ENCODE measurements at regions not wholly inside any gene's neighbourhood (a gene's known extent, or its start where the extent isn't known, plus 50 kb on each side); places are given as distances from the start of the nearest gene placed in this dataset.

DNA sequence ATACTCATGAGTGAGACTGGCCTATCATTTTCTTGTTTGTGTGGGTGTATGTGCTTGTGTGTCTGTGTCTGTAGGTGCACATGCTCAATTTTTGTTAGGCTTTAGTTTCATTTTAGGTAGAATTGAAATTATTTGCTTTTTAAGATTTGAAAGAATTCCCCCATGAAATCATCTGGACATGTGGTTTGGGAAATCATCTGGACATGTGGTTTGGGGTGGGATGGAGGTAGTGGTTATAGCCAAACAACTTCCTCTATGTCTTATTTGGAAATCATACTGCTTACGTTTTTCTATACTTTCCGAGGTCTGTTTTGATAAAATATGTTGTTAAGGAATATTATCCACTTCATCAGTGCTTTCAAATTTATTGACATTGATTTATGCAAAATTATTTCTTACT lies 485.4 kb upstream of the CLINT1 start (continued):
- TF ChIP-seq, protein P1, sequence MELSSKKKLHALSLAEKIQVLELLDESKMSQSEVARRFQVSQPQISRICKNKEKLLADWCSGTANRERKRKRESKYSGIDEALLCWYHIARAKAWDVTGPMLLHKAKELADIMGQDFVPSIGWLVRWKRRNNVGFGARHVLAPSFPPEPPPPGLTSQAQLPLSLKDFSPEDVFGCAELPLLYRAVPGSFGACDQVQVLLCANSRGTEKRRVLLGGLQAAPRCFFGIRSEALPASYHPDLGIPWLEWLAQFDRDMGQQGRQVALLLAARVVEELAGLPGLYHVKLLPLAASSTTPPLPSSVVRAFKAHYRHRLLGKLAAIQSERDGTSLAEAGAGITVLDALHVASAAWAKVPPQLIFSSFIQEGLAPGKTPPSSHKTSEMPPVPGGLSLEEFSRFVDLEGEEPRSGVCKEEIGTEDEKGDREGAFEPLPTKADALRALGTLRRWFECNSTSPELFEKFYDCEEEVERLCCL (CRISPR knock-in tag; IDR thresholded peaks at IDR 0.05; ENCODE audit: borderline replicate concordance) = no peak
- TF ChIP-seq, protein P2, sequence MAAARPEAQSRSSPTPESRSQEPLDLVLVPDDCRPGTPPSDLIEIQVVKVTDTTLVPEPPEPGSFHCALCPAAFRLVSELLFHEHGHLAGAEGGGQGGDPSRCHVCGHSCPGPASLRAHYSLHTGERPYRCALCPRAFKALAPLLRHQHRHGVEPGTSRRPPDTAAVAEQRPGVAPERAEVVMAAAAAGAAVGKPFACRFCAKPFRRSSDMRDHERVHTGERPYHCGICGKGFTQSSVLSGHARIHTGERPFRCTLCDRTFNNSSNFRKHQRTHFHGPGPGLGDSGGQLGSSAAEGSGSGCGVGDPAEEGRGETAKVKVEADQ (CRISPR knock-in tag; IDR thresholded peaks at IDR 0.05; ENCODE audit: borderline replicate concordance) = no peak
- TF ChIP-seq RFX5 (IDR thresholded peaks at IDR 0.05; ENCODE audit: low read depth, low read length) (no peak), EEA1 (CRISPR knock-in tag; IDR thresholded peaks at IDR 0.05; ENCODE audit: borderline replicate concordance) (no peak), MED1 (CRISPR knock-in tag; IDR thresholded peaks at IDR 0.05) (no peak)
- TF ChIP-seq, protein P3, sequence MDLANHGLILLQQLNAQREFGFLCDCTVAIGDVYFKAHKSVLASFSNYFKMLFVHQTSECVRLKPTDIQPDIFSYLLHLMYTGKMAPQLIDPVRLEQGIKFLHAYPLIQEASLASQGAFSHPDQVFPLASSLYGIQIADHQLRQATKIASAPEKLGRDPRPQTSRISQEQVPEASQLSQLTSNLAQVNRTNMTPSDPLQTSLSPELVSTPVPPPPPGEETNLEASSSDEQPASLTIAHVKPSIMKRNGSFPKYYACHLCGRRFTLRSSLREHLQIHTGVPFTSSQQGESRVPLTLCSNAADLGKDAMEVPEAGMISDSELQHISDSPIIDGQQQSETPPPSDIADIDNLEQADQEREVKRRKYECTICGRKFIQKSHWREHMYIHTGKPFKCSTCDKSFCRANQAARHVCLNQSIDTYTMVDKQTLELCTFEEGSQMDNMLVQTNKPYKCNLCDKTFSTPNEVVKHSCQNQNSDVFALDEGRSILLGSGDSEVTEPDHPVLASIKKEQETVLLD (CRISPR knock-in tag; IDR thresholded peaks at IDR 0.05; ENCODE audit: low read depth) = no peak
- TF ChIP-seq, protein P4, sequence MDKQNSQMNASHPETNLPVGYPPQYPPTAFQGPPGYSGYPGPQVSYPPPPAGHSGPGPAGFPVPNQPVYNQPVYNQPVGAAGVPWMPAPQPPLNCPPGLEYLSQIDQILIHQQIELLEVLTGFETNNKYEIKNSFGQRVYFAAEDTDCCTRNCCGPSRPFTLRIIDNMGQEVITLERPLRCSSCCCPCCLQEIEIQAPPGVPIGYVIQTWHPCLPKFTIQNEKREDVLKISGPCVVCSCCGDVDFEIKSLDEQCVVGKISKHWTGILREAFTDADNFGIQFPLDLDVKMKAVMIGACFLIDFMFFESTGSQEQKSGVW (CRISPR knock-in tag; IDR thresholded peaks at IDR 0.05; ENCODE audit: borderline replicate concordance) = no peak
- TF ChIP-seq, protein P5, sequence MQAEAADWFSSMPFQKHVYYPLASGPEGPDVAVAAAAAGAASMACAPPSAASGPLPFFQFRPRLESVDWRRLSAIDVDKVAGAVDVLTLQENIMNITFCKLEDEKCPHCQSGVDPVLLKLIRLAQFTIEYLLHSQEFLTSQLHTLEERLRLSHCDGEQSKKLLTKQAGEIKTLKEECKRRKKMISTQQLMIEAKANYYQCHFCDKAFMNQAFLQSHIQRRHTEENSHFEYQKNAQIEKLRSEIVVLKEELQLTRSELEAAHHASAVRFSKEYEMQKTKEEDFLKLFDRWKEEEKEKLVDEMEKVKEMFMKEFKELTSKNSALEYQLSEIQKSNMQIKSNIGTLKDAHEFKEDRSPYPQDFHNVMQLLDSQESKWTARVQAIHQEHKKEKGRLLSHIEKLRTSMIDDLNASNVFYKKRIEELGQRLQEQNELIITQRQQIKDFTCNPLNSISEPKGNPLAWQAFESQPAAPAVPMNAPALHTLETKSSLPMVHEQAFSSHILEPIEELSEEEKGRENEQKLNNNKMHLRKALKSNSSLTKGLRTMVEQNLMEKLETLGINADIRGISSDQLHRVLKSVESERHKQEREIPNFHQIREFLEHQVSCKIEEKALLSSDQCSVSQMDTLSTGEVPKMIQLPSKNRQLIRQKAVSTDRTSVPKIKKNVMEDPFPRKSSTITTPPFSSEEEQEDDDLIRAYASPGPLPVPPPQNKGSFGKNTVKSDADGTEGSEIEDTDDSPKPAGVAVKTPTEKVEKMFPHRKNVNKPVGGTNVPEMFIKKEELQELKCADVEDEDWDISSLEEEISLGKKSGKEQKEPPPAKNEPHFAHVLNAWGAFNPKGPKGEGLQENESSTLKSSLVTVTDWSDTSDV (CRISPR knock-in tag; IDR thresholded peaks at IDR 0.05) = no peak
